Neural progenitor cell (in vitro differentiated cells): ENCODE measurements at regions not wholly inside any gene's neighbourhood (a gene's known extent, or its start where the extent isn't known, plus 50 kb on each side); places are given as distances from the start of the nearest gene placed in this dataset.

Source experiments
- DNase-seq: peaks from one replicate; pipeline ENCODE4 v3.0.0-alpha.2; 2016; ENCODE audit warnings: low spot score
- H2AFZ ChIP-seq: fragments of 200-600 bp; sonication (generic); replicated peaks from 2 replicates; pipeline ENCODE4 v1.6.1; 2016; ENCODE audit warnings: antibody characterized with exemption
- H3F3A ChIP-seq: fragments of 200-600 bp; sonication (generic); 2 replicates; pipeline ENCODE4 v1.6.1; 2016; ENCODE audit warnings: antibody characterized with exemption, low read depth
- H3K27ac ChIP-seq: fragments of 200-600 bp; sonication (generic); 2 replicates; pipeline ENCODE4 v1.5.1; 2016; ENCODE audit warnings: mild to moderate bottlenecking
- H3K27me3 ChIP-seq: fragments of 200-600 bp; sonication (generic); 2 replicates; pipeline ENCODE4 v1.6.1; 2016; ENCODE audit warnings: mild to moderate bottlenecking, moderate library complexity
- H3K36me3 ChIP-seq: fragments of 200-600 bp; sonication (generic); 2 replicates; pipeline ENCODE4 v1.5.1; 2016
- H3K4me1 ChIP-seq: fragments of 200-600 bp; sonication (generic); 2 replicates; pipeline ENCODE4 v1.6.1; 2016; ENCODE audit warnings: mixed run types
- H3K4me2 ChIP-seq: fragments of 200-600 bp; sonication (generic); 2 replicates; pipeline ENCODE4 v1.6.1; 2016
- H3K4me3 ChIP-seq: fragments of 200-600 bp; sonication (generic); 2 replicates; pipeline ENCODE4 v1.5.1; 2016
- H3K79me2 ChIP-seq: fragments of 200-600 bp; sonication (generic); 2 replicates; pipeline ENCODE4 v1.6.1; 2016; ENCODE audit warnings: low read depth
- H3K9ac ChIP-seq: fragments of 200-600 bp; sonication (generic); 2 replicates; pipeline ENCODE4 v1.6.1; 2016
- H3K9me3 ChIP-seq: fragments of 200-600 bp; sonication (generic); 2 replicates; pipeline ENCODE4 v1.5.1; 2016; ENCODE audit warnings: low read depth
- H4K20me1 ChIP-seq: fragments of 200-600 bp; sonication (generic); 2 replicates; pipeline ENCODE4 v1.6.1; 2016; ENCODE audit warnings: low read depth
- H3K27ac Mint-ChIP-seq: 3 replicates; pipeline ENCODE4 v1.8.0; 2021; ENCODE audit warnings: mixed read lengths
- H3K27me3 Mint-ChIP-seq: 2 replicates; pipeline ENCODE4 v1.8.0; 2022; ENCODE audit warnings: low read depth, mild to moderate bottlenecking, inconsistent platforms, moderate library complexity, mixed read lengths; ENCODE audit not compliant: insufficient read depth
- H3K36me3 Mint-ChIP-seq: 3 replicates; pipeline ENCODE4 v1.8.0; 2021; ENCODE audit warnings: mixed read lengths
- H3K4me1 Mint-ChIP-seq: 3 replicates; pipeline ENCODE4 v1.8.0; 2021; ENCODE audit warnings: mixed read lengths
- H3K4me3 Mint-ChIP-seq: 3 replicates; pipeline ENCODE4 v1.8.0; 2021; ENCODE audit warnings: mild to moderate bottlenecking, moderate library complexity, mixed read lengths
- H3K9me3 Mint-ChIP-seq: 3 replicates; pipeline ENCODE4 v1.8.0; 2020; ENCODE audit warnings: mixed read lengths
- EZH2 ChIP-seq: fragments of 200-600 bp; sonication (generic); IDR thresholded peaks from 2 replicates; pipeline ENCODE4 v1.6.1; 2017; ENCODE audit warnings: antibody characterized with exemption, mild to moderate bottlenecking, moderate library complexity
- EZH2phosphoT487 ChIP-seq: fragments of 200-600 bp; sonication (generic); IDR thresholded peaks from 2 replicates; pipeline ENCODE4 v1.6.1; 2017; ENCODE audit warnings: antibody characterized with exemption
- TF ChIP-seq, protein P1 (sequence below): fragments of 200-600 bp; sonication (generic); IDR thresholded peaks from 2 replicates; pipeline ENCODE4 v1.5.1; 2017; ENCODE audit warnings: antibody characterized with exemption, mild to moderate bottlenecking

DNA sequence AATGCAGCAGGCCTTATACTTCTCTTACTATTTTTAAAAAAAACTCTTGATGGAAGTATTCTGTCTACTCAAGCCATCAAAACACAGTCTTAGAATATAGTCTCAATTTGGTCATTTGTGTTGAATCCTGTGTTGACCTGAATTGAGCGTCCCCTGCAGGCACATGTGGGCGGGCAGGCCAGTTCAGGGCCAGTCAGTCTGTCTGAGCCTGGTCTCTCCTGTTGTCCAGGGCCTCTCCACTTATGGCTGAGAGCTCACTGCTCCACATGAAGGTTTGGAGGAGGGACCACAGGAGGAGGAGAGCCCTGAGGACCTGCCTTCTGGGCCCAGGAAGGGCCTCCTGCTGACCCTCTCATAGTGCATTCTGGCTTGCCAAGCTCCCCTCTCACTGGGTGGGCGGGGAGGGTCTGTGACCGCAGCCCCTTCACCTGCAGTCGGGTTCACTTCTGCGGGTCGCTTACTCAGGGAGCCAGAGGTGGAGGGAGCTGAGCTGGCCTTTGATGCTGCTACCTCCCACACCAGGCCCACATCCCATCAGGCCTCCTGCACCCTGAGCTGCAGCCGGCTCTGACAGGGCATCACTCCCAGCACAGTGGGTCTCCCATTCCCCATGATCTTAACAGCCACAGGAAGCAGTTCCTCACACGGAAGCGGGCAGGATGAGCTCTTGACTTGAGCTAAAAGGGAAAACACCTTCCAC, 178.2 kb upstream of the S1PR3 start:
- Histone ChIP-seq H4K20me1 (no peaks in the 10 kb centered on the region), H3K4me3 (no peak overlapping the region), H3K79me2 (no peaks in the 10 kb centered on the region), H3K36me3 (no peaks in the 10 kb centered on the region), H3K4me1 (peaks cover 4% of the 10 kb centered on the region), H3K9me3 (no peaks in the 10 kb centered on the region), H3K9ac (no peak overlapping the region), H2AFZ (no peak overlapping the region), H3K27ac (no peak overlapping the region), H3K27me3 (no peaks in the 10 kb centered on the region), H3K4me2 (no peak overlapping the region), H3F3A (no peaks in the 10 kb centered on the region)
- peaks cover 35% of the 10 kb centered on the region for H3K4me1 Mint-ChIP-seq
- DNase-seq: no peak
- H3K4me3 Mint-ChIP-seq: no peak overlapping the region
- peaks cover 8% of the 10 kb centered on the region for H3K27me3 Mint-ChIP-seq
- no peak overlapping the region for H3K27ac Mint-ChIP-seq
- H3K36me3 Mint-ChIP-seq: no peaks in the 10 kb centered on the region
- peaks cover 12% of the 10 kb centered on the region for H3K9me3 Mint-ChIP-seq
- TF ChIP-seq EZH2 (no peak), EZH2phosphoT487 (no peak)
- TF ChIP-seq, protein P1, sequence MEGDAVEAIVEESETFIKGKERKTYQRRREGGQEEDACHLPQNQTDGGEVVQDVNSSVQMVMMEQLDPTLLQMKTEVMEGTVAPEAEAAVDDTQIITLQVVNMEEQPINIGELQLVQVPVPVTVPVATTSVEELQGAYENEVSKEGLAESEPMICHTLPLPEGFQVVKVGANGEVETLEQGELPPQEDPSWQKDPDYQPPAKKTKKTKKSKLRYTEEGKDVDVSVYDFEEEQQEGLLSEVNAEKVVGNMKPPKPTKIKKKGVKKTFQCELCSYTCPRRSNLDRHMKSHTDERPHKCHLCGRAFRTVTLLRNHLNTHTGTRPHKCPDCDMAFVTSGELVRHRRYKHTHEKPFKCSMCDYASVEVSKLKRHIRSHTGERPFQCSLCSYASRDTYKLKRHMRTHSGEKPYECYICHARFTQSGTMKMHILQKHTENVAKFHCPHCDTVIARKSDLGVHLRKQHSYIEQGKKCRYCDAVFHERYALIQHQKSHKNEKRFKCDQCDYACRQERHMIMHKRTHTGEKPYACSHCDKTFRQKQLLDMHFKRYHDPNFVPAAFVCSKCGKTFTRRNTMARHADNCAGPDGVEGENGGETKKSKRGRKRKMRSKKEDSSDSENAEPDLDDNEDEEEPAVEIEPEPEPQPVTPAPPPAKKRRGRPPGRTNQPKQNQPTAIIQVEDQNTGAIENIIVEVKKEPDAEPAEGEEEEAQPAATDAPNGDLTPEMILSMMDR: no peak

GRCh38 chr9:88813638-88814209, 177.5 kb upstream of the S1PR3 start:
- Mint-ChIP-seq H3K4me1 (peaks cover 41% of the 10 kb centered on the region), H3K4me3 (no peak overlapping the region), H3K27ac (no peak overlapping the region), H3K27me3 (peaks cover 8% of the 10 kb centered on the region), H3K36me3 (no peaks in the 10 kb centered on the region), H3K9me3 (peaks cover 12% of the 10 kb centered on the region)
- Histone ChIP-seq H3K27me3 (no peaks in the 10 kb centered on the region), H3K4me2 (no peak overlapping the region), H4K20me1 (no peaks in the 10 kb centered on the region), H3K4me1 (peaks cover 11% of the 10 kb centered on the region), H3K4me3 (no peak overlapping the region), H3K9me3 (no peaks in the 10 kb centered on the region), H3F3A (peaks cover 3% of the 10 kb centered on the region), H3K79me2 (no peaks in the 10 kb centered on the region), H3K9ac (no peak overlapping the region), H2AFZ (no peak overlapping the region), H3K36me3 (no peaks in the 10 kb centered on the region), H3K27ac (no peak overlapping the region)
- TF ChIP-seq EZH2phosphoT487: no peak
- TF ChIP-seq, protein P1: no peak
- TF ChIP-seq EZH2: no peak
- DNase-seq: no peak

- no peak overlapping the region for H3K4me2 ChIP-seq
- H3K27ac ChIP-seq: no peak overlapping the region
- H3K4me1 Mint-ChIP-seq: peaks cover 48% of the 10 kb centered on the region
- no peaks in the 10 kb centered on the region for H3K36me3 ChIP-seq
- H3K4me3 ChIP-seq: no peak overlapping the region
- TF ChIP-seq, protein P1: no peak
- TF ChIP-seq EZH2 (no peak), EZH2phosphoT487 (no peak)
- peaks cover 11% of the 10 kb centered on the region for H3F3A ChIP-seq
- H3K9me3 ChIP-seq: no peaks in the 10 kb centered on the region
- peaks cover 14% of the 10 kb centered on the region for H3K4me1 ChIP-seq
- no peak overlapping the region for H3K4me3 Mint-ChIP-seq
- H3K27me3 Mint-ChIP-seq: peaks cover 8% of the 10 kb centered on the region
- no peak overlapping the region for H3K9ac ChIP-seq
- H4K20me1 ChIP-seq: no peaks in the 10 kb centered on the region
- no peak for DNase-seq
- H3K79me2 ChIP-seq: no peaks in the 10 kb centered on the region
- no peaks in the 10 kb centered on the region for H3K27me3 ChIP-seq
- H2AFZ ChIP-seq: no peak overlapping the region
- H3K27ac Mint-ChIP-seq: peak overlapping the region; percentile 43
- H3K36me3 Mint-ChIP-seq: no peaks in the 10 kb centered on the region
- H3K9me3 Mint-ChIP-seq: peaks cover 14% of the 10 kb centered on the region
These were observed 176.7 kb upstream of the S1PR3 start for GRCh38 chr9:88814577-88814976.
